ENCODE measurements at regions not wholly inside any gene's neighbourhood (a gene's known extent, or its start where the extent isn't known, plus 50 kb on each side); places are given as distances from the start of the nearest gene placed in this dataset.
"Not testable (repeated sequence)": the region's sequence is repeated elsewhere in the genome, so short reads cannot be mapped to it uniquely, and the experiment has no call there.

DNA sequence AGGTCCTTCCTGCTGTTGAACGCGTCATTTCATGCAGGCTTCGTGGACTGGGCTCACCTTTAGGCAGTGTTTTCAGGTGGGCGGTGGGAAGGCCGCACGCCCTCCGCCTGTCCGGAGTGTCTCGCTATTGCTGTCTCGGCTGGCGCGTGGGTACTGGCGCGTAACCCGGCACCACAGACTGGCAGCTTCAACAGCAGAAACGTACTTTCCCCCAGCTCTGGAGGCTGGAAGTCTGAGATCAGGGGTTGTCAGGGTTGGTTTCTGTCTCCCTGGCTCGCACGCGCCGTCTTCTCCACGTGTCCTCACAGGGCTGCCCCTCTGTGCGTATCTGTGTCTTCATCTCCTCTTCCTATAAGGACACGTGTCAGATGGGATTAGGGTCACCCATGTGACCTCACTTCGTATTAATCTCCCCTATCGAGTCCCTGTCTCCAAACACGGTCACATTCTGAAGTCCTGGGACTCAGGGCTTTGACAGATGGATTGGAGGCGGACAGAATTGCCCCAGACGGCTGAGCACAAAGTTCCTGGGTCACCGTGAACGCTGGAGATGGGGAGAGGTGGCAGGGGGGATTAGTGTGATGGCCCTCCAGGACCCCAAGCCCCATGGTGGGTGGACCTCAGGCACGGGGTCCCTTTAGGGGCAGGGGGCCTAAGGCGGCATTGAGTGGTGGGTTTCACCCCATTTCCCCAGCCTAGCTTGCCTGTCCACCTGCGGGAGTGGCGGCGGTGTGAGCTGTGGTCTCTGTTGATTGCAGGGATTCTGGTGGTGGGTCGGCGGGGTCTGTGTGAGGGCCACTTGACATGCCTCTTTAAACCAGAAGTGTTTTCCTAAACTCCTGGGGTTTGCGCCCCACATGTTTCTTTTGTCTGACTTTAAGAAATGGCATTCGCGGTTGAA lies 83.4 kb upstream of the LRPAP1 start:
- no peak overlapping the region for H3K4me3 ChIP-seq (ENCODE audit: low read length)
- TF ChIP-seq, protein P1, sequence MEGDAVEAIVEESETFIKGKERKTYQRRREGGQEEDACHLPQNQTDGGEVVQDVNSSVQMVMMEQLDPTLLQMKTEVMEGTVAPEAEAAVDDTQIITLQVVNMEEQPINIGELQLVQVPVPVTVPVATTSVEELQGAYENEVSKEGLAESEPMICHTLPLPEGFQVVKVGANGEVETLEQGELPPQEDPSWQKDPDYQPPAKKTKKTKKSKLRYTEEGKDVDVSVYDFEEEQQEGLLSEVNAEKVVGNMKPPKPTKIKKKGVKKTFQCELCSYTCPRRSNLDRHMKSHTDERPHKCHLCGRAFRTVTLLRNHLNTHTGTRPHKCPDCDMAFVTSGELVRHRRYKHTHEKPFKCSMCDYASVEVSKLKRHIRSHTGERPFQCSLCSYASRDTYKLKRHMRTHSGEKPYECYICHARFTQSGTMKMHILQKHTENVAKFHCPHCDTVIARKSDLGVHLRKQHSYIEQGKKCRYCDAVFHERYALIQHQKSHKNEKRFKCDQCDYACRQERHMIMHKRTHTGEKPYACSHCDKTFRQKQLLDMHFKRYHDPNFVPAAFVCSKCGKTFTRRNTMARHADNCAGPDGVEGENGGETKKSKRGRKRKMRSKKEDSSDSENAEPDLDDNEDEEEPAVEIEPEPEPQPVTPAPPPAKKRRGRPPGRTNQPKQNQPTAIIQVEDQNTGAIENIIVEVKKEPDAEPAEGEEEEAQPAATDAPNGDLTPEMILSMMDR (conservative IDR thresholded peaks at IDR 0.05; ENCODE audit: low read depth, low read length) = no peak
- DNase-seq (ENCODE audit: low read depth) = no peak

DNA sequence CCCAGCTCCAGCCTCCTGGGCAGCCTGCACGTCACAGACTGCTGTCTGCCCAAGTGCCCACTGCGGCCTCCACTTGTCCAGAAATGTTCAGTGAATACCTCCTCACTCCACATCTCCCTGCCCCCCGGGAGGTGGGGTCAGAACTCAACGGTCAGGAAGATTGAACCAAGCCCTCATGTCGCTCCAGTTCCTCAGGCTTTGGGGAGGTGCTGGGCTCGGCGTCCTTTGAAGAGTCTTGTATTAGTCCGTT lies 82.4 kb upstream of the LRPAP1 start:
- H3K4me3 ChIP-seq (ENCODE audit: low read length) = no peak overlapping the region
- DNase-seq (ENCODE audit: low read depth) = no peak
- TF ChIP-seq, protein P1 (conservative IDR thresholded peaks at IDR 0.05; ENCODE audit: low read depth, low read length) = no peak

DNA sequence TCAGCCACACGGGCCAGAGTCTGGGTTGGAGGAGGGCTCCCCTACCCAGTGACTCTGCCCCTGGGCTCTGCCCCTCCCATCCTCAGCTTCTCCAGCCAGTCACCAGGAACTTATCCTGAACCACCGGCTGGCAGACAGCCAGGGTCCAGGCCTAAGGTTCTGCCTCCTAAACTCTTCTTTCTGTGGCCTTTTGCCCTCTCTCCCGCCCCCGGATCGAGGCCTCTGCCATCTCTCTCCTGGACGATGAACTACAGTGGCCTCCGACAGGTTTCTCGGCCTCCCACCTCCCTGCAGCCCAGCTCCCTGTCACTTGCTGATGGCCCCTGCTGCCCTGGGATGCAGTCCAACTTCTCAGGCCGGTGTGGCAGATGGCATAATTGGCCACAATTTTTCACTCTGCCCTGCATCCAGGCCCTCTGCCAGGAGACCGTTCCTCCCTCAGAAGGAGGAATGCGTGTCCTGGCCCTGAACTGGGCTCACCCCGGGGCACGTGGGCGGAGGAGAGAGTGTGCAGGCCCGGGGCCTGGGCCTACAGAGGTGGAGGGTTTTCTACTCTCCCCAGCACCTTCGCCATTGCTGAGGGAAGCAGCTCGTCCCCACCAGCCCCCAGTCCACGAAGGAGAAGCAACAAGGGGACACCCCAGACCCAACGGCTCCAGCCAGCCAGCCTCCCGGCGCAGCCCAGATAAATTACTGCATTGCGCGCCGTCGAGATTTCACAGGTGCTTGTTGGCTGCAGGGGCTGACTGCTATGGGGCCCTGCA lies 81.9 kb upstream of the LRPAP1 start:
- H3K4me3 ChIP-seq (ENCODE audit: low read length) = no peak overlapping the region
- TF ChIP-seq, protein P1 (conservative IDR thresholded peaks at IDR 0.05; ENCODE audit: low read depth, low read length) = no peak

DNA sequence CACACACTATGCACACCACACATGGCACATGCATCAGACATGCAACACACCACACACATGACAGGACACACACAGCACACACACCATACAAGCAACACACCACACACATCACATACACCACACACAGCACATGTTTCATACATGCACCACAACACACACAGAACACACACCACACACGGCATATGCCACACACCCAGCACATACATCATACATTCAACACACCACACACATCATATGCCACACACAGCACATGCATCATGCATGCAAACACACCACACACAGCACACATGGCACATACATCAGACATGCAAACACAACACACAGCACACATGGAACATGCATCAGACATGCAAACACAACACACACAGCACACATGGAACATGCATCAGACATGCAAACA lies 80.7 kb upstream of the LRPAP1 start:
- no peak for DNase-seq (ENCODE audit: low read depth)
- TF ChIP-seq, protein P1 (conservative IDR thresholded peaks at IDR 0.05; ENCODE audit: low read depth, low read length) = no peak
- H3K4me3 ChIP-seq (ENCODE audit: low read length) = no peak overlapping the region

More for the DNA sequence above, 81.9 kb upstream of the LRPAP1 start:
- DNase-seq (ENCODE audit: low read depth) = peak; percentile 18

DNA sequence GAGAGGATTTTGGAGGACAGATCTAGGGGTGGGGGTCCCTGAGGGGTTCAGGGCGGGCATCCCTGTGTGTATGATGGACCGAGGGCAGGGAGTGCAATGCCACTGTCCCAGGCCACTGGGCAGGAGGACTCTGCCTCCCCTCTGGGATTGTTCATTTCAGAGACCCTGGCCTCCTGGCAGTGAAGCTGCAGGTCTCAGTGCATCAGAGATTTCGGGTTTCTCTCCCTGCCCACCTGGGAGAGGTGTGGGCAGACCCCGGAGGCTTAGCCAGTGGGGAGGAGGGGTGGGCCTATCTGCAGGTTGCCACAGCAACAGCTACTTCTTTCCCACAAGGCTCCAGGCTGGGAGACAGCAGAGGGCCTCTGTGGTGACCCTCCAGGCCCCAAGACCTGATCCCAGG lies 80.1 kb upstream of the LRPAP1 start:
- no peak for DNase-seq (ENCODE audit: low read depth)
- no peak overlapping the region for H3K4me3 ChIP-seq (ENCODE audit: low read length)
- TF ChIP-seq, protein P1 (conservative IDR thresholded peaks at IDR 0.05; ENCODE audit: low read depth, low read length) = no peak

DNA sequence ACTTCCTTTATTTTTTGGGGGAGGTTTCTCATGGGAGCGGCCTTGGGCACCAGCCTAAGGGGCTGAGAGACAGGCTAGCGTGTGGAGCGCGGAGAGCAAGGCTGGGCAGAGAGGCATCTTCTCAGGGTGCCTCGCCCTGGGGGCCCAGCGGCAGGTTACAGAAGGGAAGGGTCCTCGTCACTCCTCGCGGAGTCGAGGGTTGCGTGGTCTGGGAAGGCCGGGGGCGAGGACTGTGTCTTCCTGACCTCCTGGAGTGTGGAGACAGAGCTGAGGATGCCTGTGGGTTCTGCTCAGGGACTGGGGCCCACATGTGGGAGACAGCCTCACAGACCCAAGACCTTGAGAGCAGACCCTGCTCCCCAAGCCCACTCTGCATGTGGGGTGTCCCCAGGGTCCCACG lies 79.6 kb upstream of the LRPAP1 start:
- TF ChIP-seq, protein P1 (conservative IDR thresholded peaks at IDR 0.05; ENCODE audit: low read depth, low read length) = no peak
- no peak overlapping the region for H3K4me3 ChIP-seq (ENCODE audit: low read length)
- no peak for DNase-seq (ENCODE audit: low read depth)

DNA sequence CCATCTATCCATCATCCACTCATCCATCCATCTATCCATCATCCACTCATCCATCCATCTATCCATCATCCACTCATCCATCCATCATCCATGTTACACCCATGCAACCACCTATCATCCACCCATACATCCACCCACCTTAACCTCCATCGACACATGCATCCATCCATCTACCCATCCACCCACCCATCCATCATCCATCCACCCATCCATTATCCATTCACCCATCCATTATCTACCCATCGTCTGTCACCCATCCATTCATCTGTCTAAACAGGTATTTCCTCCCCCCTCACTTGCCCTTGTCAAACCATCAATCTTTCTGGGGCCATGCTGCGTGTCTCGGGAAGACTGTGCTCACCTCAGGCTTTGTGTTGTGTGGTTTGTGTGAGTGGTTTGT lies 78.6 kb upstream of the LRPAP1 start:
- not testable (repeated sequence) for H3K4me3 ChIP-seq (ENCODE audit: low read length); DNase-seq (ENCODE audit: low read depth)

DNA sequence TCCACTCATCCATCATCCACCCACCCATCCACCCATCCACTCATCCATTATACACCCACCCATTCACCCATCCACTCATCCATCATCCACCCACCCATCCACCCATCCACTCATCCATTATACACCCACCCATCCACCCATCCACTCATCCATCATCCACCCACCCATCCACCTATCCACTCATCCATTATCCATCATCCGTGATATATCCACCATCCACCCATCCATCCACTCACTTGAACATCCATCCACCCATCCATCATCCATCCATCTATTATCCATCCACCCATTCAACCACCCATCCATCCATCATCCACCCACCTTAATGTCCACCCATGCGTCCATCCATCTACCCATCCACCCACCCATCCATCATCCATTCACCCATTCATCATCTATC lies 77.7 kb upstream of the LRPAP1 start:
- H3K4me3 ChIP-seq (ENCODE audit: low read length); DNase-seq (ENCODE audit: low read depth): not testable (repeated sequence)
